ENCODE measurements at regions not wholly inside any gene's neighbourhood (a gene's known extent, or its start where the extent isn't known, plus 50 kb on each side); places are given as distances from the start of the nearest gene placed in this dataset.
"Not testable (repeated sequence)": the region's sequence is repeated elsewhere in the genome, so short reads cannot be mapped to it uniquely, and the experiment has no call there.

GRCh38 chr1:101587741-101588140 is 350.9 kb downstream of the S1PR1 start:
- no peak for DNase-seq

GRCh38 chr1:101588677-101589076 is 351.9 kb downstream of the S1PR1 start:
- no peak for DNase-seq

GRCh38 chr1:101592845-101593244 is 356.0 kb downstream of the S1PR1 start:
- peak; percentile 46 for DNase-seq

- no peak for DNase-seq
Observed at GRCh38 chr1:101595881-101596374, 359.1 kb downstream of the S1PR1 start.

- DNase-seq = not testable (repeated sequence)
Observed at GRCh38 chr1:101600615-101601014, 363.8 kb downstream of the S1PR1 start.

- DNase-seq = no peak
Observed at GRCh38 chr1:101603726-101604125, 366.9 kb downstream of the S1PR1 start.

GRCh38 chr1:101605878-101606277 is 369.1 kb downstream of the S1PR1 start:
- DNase-seq = no peak

GRCh38 chr1:101613546-101613945 is 376.7 kb downstream of the S1PR1 start:
- no peak for DNase-seq

GRCh38 chr1:101618900-101619299 is 377.8 kb downstream of the OLFM3 start:
- no peak for DNase-seq

- no peak for DNase-seq
Observed at GRCh38 chr1:101632548-101633272, 364.0 kb downstream of the OLFM3 start.

- no peak for DNase-seq
Observed at GRCh38 chr1:101645810-101646209, 350.9 kb downstream of the OLFM3 start.

GRCh38 chr1:101652484-101652883 is 344.2 kb downstream of the OLFM3 start:
- no peak for DNase-seq

GRCh38 chr1:101653482-101653946 is 343.2 kb downstream of the OLFM3 start:
- DNase-seq = no peak

GRCh38 chr1:101664726-101665125 is 332.0 kb downstream of the OLFM3 start:
- DNase-seq = no peak

GRCh38 chr1:101667761-101668160 is 329.0 kb downstream of the OLFM3 start:
- DNase-seq = no peak

- DNase-seq = no peak
Observed at GRCh38 chr1:101683136-101683535, 313.6 kb downstream of the OLFM3 start.

GRCh38 chr1:101683561-101683960 is 313.2 kb downstream of the OLFM3 start:
- DNase-seq = no peak

GRCh38 chr1:101697072-101697471 is 299.7 kb downstream of the OLFM3 start:
- DNase-seq = no peak

GRCh38 chr1:101698681-101699080 is 298.0 kb downstream of the OLFM3 start:
- no peak for DNase-seq

GRCh38 chr1:101704895-101705294 is 291.8 kb downstream of the OLFM3 start:
- no peak for DNase-seq

- no peak for DNase-seq
Observed at GRCh38 chr1:101706366-101706765, 290.4 kb downstream of the OLFM3 start.

GRCh38 chr1:101709721-101710120 is 287.0 kb downstream of the OLFM3 start:
- DNase-seq = no peak

- no peak for DNase-seq
Observed at GRCh38 chr1:101713760-101714159, 283.0 kb downstream of the OLFM3 start.

- DNase-seq = no peak
Observed at GRCh38 chr1:101723415-101723814, 273.3 kb downstream of the OLFM3 start.

- DNase-seq = no peak
Observed at GRCh38 chr1:101728029-101728428, 268.7 kb downstream of the OLFM3 start.

Data from NCI-H2081 treated with DMSO at 0.1 percent for 48 hours (cell line).